GM21423 (cell line): ENCODE measurements at regions not wholly inside any gene's neighbourhood (a gene's known extent, or its start where the extent isn't known, plus 50 kb on each side); places are given as distances from the start of the nearest gene placed in this dataset.
A peak's percentile ranks its signal among the peaks of the same experiment; 100 is the strongest.

ENCODE experiments used
- ATAC-seq: cut with Tn5 transposase; IDR thresholded peaks from one replicate; pipeline ENCODE4 v1.9.1; 2021; ENCODE audit warnings: mild to moderate bottlenecking, moderate library complexity; ENCODE audit not compliant: unreplicated experiment

DNA sequence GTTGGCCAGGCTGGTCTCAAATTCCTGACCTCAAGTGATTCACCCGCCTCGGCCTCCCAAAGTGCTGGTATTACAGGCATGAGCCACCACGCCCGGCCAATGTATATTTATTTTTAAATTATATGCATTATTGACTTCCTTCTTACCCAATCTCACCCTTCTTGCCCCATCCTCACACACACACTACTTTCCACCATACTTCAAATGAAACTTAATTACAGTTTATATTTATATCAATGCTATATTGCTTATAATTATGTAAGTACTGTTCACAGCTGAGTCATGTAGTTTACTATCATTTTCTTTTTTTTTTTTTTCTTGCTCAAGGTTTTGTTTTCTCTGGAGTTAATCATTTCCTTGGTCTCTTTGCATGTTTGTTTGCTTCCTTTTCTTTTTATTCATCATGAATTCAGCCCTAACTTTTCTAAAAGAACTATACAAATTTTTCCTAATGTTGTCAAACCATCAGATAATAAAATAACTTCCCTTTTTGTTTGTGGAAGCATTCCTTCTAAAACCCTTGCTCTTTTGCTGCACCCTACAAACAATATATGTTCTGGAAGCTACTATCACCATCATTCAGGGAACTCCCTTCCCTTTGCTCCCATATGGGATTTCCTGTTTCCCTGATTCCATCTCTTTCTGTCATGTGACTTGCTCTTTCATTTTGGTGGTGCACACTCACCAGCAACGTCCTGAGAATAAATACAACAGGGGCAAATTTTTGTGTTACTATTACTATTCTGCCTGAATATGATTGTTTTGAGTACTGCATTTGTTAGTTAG, 201.7 kb upstream of the SASH1 start:
- ATAC-seq, result no peak

DNA sequence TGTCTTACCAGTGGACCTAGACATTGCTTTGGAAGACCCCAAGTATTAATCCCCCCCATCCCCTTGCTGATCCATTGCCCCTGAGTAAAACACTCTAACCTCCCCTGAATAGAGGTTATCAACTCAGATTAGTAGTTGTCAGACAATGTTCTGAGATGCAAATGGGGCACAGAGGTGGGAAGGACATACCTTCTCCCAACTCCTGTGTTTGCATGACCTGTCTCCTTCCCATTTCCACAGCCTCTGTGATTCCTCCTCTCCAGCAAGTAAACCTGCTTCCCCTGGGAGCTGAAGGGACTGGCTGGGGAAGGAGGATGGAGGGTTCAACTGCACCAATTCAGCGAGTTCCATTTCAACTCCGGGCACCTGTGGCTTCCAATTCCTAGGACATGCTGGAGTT, 199.8 kb upstream of the SASH1 start:
- no peak for ATAC-seq

DNA sequence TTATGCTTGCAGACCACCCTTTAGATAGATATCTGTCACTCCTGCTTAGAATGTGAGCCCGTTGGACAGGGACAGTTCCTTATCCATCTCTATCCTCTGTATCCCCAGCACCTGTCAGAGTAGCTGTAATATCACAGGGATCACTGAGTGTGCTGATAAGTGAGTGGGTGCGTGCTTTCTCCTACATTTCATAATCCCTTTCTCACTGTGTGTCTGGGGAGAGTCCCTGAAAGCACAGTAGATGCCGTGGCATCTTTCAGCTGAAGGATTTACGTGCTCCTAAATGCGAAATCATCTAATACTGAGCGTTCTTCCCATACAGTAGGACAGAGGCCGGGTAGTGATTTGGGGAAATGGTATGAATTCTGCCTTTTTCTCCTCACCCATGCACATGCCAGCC, 198.9 kb upstream of the SASH1 start:
- no peak for ATAC-seq

DNA sequence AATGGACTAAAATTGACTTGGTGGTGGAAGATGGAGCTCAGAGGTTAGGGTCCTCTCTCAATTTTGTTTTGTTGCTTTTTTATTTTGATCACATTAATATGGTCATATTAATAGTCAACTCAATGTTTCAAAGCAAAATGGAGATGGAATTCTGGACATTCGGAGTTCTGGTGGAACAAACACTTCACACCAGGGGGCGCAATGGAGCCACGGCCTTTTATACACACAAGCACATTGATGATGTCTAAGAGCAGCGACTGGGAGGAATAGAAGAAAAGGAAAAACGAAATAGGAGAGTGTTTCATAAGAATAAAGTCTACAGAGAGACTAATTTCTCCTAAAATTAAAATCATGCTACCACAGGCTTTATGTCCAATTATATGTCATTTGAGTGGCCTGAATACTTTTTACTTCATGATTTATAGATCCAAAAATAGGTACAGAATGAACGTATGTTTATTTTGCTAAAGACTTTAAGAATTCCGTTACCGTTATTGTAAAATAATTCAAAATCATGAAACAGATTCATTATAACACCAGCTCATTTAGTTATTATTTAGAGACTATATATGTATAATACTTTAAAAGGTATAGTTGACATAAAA, 197.6 kb upstream of the SASH1 start:
- ATAC-seq, result peak; percentile 59

DNA sequence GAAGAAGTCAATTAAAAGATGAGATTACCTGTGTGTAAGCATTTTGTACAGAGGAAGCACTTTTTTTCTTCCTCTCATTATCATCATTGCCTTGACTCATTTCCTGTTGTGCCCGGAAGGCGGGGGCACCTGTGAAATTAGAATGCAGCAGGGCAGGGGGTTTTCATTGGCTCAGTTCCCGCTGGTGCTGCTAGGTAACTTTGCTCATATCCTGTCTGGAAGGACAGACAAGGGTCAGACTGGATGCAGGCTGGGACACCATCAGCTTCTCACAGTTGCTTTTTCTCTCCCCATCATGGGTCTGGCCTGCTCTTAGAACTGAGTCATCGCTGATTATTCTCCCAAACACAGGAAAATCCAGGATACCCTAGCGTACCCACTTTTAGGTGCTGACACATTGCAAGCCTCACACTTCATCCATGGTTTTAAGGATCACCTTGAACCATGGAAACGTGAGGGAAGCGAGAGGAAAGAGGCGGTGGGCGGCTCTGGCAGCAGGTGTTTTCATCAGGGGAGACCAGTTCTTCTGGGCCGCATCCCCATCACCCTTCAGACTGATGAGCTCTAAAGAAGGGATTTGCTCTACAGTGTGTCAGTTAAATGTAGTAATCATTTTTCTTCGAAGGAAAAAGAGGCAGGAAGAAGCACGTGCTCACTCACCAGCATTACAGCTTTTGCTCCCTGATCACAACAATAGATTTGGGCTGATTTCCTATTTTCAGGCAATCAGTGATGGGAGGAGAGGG, 195.7 kb upstream of the SASH1 start:
- no peak for ATAC-seq

DNA sequence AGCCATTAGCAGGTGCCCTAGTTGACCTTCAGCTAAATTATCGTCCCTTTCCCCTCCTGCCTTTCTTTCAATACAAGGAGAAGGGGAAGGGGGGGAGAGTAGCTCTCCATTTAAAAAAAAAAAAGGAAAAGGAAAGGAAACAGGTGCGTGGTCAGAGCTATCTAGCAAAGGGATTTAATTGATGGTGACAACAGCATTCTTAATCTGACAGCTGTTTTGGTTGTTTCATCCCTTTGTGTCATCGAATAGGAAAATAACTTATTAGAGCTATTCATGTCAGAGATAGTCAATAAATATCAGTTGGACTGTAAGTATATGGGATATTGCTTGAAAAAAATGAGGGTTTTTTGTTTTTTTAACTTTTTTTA, 195.2 kb upstream of the SASH1 start:
- ATAC-seq, result no peak

DNA sequence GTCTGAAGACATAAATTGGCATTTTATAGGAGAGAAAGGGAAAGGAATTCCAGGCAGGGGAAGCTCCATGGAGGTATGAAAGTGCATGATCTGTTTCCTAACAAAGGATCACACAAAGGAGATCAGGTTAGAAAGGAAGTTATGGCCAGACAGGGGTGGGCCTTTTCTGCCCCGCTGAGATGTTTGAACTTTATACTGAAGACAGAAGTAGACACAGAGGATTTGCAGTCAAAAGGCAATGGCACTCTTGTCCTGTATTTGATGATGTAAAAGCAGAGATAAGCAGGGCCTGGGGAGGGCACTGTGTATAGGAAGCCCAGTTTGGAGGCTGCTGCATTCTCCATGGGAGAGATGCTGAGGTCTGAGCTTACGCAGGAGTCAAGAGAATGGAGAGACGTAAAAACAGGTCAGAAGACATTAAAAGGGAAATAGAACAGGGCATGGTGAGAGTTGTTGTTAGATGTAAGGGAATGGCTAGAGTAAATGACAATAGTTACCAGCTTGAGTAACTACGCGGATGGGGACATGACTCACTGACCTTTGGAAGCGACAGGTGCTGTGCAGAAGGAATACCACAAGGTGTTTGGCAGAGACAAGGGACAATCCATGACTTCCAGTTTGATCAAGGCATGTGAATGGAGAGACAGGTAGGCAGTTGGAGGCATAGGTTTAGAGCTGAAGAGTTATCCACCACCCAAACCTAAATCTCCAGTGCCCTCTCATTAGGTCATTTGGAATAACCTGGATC, 190.6 kb upstream of the SASH1 start:
- ATAC-seq, result no peak

DNA sequence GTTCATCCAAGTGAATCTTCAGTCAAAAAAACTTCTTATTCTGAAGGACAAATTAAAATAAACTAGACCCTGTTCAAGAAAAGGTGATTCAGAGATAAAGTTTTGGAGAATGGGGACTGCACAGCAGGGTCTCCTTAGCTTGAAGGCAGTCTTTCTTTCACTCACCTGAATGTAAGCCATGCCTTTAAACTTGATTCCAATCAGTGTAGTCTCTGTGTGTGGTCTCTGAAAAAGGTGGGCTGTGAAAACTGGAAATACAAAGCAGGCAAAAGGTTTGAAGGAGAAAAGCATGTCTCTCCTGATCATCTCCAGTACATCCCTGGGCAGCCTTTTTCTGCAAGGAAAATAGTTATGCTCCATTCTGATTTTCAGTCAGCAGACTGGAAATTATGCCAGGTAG, 188.0 kb upstream of the SASH1 start:
- no peak for ATAC-seq

DNA sequence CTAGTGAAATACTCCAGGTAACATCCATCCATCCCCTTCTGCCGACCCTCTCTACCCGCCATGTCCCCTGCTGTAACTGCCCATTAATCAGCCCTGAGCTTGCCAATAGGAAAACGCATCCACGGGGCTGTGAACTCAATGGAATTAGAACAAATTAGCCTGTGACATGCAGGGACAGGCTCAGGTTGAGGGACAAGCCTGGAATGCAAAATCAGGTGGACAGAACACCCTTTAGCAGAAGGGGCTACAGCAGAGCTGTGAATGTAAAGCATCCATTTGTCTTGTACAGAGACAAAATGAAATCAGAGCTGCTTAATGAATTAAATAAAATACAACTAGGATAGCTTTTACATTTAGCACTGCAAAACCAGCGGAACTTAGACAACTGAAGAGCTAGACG, 187.3 kb upstream of the SASH1 start:
- no peak for ATAC-seq

DNA sequence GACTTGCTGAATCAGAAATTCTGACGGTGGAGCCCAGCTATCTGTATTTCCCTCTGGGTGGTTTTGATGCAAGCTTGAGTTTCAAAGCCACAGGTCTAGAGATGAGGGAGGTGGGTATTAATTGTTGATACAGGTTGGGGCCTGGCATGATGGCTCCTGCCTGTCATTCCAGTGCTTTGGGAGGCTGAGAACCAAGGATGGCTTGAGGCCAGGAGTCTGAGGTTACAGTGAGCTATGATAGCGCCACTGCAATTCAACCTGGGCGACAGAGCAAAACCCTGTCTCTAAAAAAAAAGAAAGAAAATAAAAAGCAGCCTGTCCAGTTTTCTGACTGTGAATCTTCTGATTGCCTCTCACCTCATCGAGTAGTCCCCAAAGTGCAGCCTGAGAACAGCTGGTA, 184.8 kb upstream of the SASH1 start:
- ATAC-seq, result no peak

DNA sequence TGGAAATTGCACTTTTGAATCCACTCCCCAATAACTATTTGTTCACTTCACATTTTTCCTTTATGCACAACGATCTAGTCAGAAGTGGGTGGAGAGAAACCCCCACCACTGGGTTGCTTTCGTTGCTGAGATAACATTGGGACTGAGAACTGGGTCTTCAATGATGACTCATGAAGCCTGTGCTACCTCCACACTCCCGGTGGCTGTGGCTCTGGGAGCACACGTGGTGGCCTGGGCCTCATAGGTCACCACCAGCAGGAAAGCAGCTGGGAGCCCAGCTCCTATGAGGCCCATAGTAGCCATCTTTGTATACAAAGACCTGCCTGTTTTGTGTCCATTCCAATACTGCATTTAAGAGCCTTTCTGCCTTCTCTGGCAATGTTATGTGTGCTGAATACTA, 178.0 kb upstream of the SASH1 start:
- ATAC-seq, result no peak

DNA sequence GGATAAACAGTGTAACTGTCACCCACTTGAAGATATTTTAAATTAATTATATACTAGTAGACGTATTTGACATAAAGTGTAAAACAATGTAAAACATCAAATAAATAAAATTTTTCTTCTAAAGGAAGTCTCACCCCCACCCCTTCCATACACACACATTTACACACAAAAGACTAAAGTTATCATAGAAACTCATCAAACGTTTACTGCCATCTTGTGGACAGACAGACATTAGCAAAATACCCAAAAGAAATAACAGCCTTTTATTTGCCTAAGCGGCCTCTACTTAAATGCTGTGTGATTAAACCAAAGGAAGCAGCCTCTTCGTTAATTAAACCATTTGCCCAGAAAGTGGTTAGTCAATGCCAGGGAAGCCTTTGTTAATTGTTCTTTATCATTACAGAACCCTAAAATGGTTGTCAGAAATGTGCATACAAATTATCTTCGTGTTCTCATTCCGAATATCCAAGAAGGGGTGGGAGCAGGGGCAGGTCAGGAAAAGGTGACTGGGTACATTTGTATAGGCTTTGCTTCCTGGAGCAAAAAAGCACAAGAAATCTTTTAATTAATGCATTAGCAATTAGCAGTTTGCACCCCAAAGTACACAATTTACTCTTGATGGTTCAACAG, 176.2 kb upstream of the SASH1 start:
- ATAC-seq, result no peak

DNA sequence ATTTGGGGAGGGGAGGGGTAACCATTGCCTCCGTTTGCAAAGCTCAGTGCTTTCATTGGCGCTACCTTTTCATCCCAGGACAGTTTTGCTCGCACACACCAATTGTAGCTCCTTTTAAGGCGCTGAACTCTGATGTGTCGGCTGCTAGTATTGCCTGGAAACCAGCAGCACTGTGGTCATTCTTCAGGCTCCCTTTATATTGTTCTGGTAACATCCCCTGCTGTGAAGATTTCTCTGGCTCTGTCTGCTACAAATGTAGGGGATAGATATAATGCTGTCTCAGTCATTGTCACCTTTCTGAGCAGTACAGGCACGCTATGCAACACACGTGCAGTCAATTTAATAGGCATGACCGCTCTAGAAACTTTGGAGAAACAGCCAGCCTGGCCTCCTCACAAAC, 172.9 kb upstream of the SASH1 start:
- ATAC-seq, result no peak

DNA sequence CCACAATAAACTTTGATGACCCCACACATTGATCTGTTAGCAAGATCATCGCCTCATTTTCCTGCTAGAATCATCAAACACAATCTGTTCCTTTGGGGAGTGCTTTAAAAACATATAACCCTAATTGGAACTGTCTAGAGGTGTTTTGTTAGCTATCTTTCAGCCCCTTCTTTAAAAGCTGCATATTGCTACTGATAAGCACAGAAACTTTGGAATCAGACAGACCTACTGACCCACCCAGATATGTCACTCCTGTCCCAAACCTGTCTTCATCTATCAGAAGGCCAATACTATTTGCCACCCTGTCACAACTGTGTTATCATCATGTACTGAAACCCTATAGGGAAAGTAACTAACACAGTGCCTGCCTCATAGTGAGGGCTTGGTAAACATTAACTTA, 172.4 kb upstream of the SASH1 start:
- no peak for ATAC-seq

DNA sequence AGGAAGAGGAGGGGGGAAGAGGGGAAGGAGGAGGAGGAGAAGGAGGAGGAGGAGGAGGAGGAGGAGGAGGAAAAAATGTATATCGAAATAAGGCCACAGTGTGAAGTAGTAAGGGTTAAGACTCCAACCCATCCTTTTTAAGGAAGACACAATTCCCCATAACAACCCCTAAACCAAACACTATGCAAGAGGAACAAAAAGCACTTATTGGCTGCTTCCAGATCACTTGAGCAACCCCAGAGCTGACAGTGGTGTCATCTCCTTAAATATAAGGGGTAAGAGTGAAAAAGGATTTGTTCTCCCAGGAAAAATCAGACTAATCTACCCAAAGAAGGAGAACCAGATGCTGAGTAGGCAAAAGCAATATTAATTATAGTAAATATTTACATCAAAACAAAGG, 169.1 kb upstream of the SASH1 start:
- no peak for ATAC-seq

DNA sequence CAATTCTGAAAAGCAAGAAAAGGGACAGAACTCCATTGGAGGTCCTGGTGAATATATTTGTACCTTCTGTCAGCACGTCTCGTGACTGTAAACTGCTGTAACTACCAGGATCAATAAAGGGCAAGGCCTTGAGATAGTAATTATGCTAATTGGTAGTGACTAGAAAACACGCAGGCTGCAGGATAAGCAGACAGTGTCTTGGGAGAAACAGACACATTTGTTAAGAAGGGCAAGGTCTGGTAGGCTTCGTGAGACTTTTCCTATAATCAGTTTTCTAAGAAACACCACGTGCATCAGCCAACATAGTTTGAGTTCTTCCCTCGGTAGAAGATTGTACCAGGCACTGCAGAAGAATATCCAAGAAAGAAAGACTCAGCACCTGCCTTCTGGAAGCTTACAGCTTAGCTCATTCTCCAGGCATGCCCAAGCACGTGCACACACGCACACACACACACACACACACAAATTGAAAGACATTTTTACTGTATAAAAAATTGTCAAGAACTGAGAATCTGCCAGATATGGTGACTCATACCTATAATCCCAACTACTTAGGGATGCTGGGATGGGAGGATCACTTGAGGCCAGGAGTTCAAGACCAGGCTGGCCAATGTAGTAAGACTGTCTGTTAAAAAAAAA, 167.0 kb upstream of the SASH1 start:
- no peak for ATAC-seq

DNA sequence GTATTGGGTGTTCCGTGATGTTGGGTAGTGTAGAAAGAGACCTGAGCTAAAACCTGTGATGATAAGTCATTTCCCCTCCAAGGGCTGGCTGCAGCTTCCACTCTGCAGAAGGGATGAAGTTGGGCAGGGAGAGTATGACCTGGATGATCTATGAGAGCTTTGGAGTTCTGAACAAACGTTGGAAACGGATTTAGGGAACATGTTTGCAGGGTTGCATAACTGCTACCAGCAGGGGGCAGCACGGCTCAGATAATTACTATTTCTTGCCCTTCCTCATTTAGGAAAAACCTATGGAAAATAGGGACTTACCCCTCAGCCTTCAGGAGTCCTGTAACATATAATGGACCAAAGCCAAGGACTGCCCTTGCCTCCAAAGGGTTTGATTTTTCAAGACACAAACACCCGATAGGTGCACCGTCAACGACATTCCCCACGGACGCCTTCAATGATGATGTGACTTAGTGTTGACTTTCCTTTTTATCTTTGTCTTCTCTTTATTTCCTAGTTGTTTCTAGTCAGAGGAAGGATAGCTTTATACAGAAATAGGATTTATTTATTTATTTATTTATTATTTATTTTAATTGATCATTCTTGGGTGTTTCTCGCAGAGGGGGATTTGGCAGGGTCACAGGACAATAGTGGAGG, 164.9 kb upstream of the SASH1 start:
- ATAC-seq, result no peak

DNA sequence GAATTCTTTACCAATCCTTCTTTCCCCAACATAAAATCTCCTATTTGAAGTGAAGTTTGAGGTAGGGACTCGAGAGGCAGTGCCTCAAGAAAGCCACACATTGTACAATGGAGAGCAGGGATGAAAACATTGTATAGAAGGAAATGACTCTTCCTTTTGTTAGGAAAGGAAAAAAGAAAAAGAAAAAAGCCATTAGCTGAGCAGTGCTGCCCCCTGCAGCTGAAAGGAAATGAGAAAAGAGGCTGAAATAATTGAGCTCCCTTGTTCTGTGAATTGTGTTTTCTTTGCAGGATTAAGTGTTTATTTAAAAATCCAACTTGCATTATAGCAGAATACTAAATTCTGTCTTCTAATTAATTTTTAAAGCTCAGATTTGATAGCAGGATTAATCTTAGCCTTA, 162.9 kb upstream of the SASH1 start:
- ATAC-seq, result no peak

DNA sequence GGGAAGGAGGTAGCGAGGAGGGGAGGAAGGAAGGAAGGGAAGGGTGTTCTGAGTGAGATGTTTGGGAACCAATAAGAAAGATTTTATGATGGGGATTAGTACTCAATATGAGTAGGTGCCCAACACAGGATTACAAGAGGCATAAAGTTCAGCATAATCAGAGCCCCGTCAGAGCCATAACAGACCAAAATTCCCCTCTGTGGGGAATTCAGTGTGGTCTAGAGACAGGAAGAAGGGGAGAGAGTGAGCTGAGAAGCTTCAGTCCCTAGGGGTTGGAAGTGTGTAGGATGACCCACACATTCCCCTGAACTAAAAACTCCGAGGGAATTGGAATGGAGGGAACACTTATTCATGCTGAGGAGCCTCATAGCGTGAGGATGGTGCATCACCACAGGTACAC, 160.3 kb upstream of the SASH1 start:
- no peak for ATAC-seq

DNA sequence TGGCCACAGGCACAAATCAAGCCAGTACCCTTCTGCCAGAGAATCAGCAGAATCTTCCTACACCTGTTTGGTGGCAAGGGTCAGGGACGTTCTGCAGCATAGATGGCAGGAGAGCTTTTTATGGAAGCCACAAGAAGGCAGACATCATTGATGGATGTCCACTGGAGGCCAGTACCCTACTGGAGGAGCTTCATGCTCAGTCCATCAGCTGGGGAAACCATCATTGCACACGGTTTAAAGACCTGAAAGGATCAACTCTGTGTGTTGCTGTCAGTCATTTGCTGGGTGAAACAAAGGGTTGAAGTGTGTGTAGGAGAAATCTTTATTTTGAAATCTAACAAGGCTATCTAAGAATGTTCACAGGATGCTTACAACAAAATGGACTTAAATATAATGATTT, 158.9 kb upstream of the SASH1 start:
- ATAC-seq, result no peak
